HG03095 (cell line): ENCODE measurements at regions not wholly inside any gene's neighbourhood (a gene's known extent, or its start where the extent isn't known, plus 50 kb on each side); places are given as distances from the start of the nearest gene placed in this dataset.

Experiments used
- ATAC-seq: cut with Tn5 transposase; IDR thresholded peaks from one replicate; pipeline ENCODE4 v1.9.1; 2021; ENCODE audit warnings: moderate library complexity; ENCODE audit not compliant: unreplicated experiment

DNA sequence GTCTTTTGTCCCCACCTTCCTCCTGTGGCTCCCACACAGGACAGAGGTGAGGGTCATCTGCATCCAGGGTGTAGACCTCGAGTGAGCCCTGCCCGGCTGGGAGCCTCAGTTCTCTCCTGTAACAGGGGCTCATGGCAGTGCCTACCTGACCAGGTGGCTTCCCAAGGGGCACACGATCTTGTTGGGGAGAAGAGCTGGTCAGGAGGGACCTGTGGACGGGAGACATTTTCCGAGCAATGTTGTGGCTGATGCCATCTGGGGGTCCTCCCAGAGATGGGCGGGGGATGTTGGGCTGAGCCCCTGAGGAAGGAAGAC, 51.9 kb downstream of the CEBPB start:
- no peak for ATAC-seq

DNA sequence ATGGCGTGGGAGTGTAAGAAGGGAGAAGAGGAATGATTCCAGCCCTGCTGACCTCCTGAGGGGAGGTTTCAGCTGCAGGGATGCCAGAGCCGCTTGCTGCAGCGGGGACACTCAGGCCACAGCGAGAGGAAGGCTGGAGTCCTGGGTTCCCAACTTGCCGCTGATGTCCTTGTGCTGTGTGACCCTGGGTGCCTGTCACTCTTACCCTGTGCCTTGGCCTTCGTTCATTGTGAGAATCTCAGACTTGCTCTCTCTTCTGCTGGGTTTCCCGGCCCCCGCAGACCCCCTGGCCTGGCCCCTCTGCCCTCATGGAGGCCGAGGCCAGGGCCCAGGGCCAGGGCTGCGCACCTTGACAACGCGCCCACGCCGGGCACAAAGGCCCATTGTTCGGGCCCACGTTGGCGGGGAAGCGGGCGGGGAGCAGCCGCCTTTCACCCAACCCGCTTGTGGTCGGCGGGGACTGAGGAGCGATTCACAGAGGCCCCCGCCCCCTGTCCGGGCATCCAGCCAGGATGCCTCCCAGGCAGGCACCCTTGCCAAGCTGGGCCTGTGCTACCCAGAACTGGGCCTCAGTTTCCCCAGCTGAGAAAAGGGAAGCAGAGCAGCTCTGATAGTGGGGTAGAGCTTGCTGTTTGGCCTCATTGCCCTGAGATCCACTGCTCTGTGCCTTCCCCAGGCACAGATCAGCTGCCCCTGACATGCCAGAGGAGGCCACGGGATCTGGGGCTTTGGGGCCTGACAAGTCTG, 52.4 kb downstream of the CEBPB start:
- no peak for ATAC-seq

DNA sequence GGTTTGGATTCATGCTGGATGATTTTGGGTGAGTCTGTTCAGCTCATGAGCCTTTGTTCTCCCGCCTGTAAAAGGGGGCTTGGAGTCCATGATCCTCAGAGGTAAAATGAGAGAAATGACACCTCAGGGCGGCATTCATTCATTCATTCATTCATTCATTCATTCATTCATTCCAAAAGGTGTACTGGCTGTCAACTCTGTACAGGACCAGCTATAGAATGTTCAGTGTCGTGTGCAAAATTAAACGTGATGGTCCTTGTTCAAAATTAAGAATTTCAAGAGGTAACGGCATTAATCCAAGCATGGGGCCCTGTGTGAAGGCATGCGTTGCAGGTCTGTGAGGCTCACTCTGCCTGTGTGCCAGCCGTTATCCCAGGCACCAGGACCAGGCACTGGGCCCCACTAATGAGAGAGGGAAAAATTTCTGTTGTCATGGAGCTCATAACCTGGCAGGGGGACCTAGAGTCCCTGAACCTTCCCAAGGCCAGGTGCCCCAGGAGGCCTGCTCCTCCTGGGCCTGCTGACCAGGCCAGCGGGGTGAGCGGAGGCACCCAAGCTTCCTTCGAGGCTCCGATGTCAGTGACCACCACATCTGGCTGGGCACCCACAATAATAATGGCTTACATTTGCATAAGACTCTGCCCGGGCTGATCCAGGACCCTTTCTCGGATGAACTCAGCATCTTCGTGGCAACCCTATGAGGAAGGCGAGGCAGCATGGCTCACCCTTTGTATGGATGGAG, 53.2 kb downstream of the CEBPB start:
- ATAC-seq = no peak

DNA sequence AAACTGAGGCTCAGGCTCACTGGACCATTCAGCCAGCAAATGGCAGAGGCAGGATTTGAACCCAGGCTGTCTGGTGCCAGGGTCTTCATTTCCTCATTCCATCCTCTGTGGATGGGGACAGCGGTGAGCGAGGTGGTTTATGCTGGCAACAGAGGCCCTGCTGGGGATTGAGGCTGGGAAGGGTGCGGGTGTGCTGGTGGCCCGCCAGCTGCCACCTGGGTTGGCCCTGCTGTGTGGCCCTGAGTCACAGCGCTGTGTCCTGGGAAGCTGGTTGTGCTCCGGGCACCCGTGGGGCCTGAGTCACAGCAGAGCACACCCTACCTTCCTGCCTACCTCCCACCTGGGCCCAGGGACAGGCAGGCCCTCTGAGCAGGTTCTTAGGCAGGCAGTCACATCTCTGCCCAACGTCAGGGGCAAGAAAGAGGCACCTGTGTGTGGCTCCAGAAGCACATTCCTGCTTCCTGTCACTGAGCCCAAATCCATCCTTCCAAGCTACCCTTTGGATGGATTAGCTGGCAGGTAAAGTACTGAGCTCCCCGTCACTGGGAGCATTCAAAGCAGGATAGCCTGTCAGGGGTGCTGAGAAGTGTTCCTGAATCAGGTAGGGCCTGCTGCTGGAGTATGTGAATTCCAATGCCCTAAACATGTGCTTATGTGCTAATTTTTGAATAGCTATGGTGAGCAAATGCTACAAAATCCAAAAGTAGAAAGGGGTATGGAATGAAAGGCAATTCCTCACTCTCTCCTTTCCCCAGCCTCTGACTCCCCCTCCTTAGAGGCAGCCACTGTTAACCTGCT, 53.9 kb downstream of the CEBPB start:
- no peak for ATAC-seq

DNA sequence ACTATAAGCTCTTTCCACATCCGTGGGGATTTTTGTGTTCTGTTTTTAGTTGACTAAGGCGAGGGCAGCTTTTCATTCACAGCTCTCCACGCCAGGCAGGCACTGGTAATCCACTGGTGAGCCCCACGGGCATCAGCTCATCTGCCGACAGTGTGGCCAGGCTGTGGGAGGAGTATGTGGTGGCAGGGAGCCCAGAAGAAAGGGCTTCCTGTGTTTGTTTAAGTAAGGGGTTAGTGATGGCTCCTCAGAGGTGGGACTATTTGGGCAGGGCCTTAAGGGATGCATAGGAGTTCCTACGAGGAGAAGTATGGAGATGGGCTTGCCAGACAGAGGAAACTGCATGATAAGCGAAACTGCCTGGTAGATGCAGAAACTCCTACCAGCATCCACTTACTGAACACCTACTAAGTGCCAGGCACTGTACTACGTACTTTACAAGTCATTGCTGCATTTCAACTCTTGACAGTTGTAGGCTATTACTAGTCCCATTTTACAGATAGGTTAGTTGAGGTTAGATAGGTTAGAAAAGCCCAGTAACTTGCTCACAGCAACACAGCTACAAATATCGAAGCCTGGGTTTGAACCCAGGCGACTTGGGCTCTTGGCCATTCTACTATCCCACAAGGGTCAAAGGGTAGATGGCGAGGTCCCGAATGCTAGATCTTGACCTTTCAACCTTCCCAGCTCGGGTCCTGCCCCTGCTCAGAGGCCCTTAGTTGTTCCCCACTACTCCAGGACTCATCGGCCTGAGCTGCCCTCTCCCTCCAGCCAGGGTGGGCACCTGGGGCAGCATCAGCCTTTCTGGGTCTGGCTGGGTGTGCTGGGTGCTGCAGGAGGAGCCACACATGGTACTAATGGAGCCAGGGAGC, 55.1 kb downstream of the CEBPB start:
- ATAC-seq = no peak

DNA sequence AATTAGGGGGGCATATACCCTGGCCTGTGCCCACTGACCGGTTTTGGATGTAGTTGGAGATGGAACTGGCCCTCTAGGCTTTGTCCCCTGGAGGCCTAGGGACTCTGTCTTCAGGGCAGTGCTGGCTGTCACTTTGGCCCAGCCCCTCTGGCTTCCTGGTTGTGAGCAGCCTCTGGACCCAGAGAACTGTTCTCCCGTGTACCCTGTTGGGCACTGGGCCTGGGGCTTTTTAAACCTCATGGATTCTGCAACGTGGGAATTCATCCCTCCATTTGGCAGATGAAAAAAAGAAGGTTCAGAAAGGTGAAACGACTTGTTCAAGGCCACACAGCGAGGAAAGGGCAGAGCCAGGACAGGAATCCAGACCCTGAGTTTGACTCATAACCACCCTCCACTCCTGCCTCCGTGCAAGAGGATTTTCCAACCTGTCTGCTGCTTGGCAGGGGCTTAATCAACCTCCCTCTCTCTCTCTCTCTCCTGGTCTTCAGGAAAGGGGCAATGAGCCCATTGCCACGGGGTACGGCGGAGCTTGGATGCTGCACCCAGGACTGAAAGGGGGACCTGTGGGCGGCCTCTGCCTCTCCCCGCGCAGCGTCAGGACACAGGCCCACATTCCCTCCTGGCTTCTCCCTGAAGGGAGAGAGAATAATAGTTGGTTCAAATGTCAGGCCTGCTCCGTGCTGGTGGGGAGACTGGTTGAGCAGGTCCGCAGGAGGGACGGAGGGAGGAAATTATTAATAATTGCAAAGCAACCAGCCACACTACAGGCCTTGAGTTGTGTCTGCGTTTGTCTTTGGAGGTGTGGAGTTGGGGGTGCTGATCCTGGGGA, 56.0 kb downstream of the CEBPB start:
- no peak for ATAC-seq

DNA sequence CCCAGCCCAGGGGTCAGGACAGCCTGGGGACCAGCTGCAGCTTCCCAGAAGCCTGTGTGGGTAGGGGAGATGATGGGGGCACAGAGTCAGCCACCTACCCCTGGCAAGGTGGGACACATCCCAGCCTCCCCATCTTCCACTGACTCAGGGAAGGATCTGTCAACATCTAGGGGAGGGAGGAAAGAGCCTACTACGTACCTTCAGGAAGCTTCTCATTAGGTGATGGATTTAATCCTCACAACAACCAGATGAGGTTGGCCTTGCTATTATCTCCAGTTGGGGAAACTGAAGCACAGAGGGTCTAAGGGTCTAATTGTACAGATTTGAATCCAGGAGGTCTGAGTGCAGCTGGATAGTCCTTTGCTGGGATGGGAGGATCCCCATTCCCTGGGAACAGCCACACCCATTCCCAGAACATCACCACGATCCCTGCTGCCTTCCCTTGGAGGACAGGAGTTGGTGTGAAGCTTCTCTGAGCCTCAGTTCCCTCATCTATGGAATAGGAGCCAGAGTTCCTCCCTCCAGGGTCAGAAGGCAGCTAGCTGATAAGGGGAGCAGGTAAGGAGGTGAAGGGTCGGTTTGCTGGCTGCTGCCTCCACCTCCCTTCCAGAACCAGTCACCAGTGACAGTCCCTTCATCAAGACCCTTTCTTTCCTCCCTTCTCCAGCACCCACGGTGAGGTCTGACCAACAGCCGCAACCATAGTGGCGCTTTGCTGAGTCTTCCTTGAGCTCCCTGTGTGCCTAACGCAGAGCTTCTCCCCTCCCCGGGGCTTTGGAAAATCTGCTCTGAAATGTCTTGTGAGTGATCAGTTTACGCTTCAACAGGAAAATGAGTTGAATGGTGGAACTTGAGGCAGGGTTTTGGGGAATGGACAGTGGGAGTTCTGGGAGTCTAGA, 56.8 kb downstream of the CEBPB start:
- ATAC-seq = no peak

DNA sequence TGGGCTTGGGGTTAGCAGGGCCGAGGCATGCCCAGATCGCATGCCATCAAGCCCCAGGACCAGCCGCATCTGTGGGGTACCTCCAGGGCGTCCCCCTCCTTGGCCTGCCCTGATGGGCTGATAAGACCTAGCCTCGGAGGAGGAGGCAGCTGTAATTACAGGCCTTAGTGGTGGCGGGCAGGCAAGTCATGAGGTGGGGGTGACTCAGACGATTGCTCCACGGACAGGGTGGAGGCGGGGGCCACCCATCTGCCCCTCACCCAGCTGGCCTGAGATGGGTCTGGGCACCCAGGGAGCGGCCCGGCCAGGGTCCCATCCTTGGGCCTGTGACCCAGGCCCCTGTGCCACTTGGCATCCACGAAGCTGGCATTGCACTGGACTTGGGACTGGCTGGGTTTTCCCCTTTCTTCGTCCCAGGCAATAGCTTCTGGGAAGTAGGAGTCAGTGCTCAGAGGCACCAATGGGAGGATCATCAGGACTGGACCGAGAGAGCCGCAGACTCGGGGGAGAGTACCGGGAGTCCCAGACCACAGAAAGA, 57.5 kb downstream of the CEBPB start:
- no peak for ATAC-seq

DNA sequence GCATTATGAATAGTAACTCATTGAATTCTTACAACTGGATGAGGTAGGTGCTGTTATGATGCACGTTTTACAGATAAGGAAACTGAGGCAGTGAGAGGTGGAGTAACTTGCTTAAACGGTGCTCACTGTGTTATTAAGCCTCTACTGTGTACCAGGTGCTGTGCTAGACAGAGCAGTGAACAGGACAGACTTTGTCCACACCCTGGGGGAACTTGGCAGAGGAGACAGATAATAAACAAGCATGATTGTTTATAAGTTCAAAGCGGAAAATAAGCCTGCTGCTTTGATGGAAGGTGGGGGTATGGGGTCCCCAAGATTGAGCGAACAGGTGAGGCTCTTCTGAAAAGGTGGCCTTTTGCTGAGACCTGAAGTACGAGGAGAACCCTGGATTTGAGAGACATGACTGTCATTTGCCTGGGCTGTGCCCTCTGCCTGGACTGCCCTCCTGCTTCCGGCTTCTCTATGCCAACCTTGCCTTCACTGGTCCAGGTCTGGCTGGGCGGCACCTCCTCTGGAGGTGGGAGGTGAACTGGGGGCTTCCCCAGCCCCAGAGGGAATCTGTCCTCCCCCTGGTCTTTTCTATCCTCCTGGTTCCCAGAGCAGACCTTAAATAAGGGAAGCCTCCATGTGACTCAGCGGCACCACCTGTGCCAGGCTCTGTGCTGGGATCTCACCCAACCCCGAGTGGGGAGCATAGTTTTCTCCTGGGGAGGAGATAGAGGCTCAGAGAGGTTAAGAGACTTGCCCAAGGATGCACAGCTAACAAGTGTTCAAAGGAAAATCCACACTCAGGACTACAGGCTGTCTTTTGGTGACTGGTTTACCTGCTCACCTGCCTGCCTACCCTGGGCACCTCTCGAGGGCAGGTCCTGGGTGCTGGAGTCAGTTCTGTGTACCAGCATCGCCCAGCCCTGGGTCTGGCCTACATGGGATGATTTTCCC, 59.1 kb downstream of the CEBPB start:
- ATAC-seq = no peak

DNA sequence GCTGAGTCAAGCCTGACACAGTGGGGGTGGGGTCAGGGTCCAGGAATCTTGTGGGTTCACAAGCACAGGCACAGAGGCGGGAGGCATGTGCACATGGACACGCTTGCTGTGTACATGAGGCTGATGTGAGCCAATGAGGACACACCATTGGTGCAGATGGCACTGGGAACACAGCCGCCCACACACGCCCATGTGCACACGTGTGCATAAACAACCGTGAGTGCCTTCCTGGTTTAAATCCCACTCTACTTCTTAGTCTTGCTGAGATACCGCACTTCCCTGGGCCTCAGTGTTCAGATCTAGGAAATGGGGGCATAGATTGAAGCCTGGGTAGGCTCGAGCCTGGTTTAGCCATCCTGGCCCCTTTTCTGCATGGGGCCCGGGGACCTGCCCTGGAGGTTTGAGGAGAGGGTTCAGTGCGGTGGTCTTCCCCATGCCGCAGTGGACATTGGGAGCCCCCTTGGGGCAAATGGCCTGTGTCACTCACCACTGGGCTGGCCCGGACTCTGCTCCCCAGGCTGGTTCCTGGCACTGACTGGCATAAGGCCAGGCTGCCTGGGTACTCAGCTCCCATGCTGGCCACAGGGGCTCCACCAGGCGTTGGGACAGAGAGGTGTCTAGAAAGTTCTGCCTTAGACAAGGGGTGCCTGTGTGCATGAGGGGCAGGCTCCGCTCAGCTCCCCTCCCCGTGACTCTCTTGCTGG, 60.2 kb downstream of the CEBPB start:
- no peak for ATAC-seq

DNA sequence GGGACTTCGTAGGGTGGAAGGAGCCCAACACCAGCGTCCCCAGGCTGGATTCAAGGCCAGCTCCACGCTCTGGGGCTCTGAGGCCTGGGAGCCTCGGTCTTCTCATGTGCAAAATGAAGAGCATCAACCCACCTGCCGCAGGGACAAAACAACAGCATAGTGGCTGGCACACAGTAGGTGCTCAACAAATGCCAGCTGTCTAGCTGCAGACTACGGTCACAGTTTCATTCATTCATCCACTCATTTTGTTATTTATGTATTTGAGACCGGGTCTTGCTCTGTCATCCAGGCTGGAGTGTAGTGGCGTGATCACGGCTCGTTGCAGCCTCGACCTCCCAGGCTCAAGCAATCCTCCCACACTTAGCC, 60.7 kb downstream of the CEBPB start:
- no peak for ATAC-seq

DNA sequence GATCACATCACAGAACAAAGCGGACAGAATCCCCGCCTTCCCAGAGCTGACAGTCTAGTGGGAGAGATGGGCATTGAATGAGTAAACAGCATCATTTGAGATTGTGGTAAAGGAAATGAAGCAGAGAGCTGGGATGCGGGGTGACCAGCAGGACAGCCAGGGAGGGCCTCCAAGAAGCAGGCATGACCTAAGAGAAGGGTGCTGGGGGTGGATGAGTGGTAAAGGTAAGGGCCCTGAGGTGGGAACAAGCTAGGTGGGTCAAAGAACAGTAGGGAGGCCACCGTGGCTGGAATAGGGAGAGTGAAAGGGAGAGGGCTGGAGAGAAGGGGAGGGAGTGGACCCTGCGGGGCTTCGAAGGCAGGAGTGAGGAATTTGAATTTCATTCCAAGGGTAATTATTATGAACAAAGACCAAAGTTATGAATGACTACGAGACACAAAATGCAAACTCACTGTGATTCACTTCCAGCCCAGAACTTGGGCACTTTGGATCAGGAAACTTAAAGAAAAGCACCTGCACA, 61.4 kb downstream of the CEBPB start:
- ATAC-seq = no peak

DNA sequence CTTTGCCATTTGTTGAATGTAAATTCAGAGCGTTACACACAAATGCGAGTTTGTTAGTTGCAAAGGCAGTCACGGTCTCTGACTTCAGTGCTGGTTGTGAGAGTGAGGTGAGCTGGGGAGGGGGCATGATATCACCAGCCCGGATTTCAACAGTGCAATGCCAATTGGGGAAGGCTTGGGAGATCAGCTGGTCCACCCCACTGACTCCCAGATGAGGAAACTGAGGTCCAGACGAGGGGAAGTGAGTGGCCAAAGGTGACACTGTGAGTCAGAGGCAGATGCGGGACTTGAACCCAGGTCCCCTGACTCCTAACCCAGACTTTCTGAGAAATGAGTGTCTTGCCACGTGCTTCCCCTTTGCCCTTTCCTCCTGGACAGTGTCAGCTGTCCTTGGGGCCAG, 62.1 kb downstream of the CEBPB start:
- ATAC-seq = no peak

DNA sequence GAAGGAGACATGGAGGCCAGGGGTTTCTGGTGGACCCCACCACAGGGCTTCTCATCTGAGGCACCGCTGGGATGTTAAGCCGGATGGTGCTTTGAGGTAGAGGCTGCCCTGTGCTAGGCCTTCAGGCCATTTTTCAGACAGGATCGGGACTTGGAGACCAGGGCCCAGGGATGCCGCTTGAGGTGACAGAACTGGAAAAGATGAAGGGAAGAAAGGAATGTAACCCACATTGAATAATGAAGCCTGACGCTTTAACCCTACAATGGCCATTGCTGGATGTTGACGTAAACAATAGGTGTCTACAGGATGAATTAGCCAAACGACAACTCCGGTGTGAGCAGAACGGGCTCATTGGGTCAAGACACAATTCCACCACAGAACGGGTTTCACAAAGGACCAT, 62.5 kb downstream of the CEBPB start:
- no peak for ATAC-seq

DNA sequence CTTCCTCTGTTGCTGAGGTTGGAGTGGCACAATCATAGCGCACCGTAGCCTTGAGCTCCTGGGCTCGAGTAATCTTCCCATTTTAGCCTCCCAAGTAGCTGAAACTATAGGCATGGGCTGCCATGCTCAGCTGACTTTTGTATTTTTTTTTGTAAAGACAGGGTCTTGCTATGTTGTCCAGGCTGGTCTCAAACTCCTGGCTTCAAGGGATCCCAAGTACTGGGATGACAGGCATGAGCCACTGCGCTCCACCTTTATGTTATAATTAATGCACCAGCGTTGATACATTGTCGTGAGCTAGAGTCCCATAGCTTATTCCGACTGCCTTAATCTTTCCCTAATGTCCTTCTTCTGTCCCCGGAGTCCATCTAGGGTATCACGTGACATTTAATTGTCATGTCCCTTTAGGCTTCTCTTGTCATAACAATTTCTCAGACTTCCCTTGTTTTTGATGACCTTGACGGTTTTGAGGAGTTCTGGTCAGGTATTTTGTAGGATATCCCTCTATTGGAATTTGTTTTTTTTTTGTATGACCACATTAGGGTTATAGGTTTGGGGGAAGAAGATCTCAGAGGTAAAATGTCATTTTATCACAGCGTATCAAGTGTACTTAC, 63.9 kb downstream of the CEBPB start:
- no peak for ATAC-seq

DNA sequence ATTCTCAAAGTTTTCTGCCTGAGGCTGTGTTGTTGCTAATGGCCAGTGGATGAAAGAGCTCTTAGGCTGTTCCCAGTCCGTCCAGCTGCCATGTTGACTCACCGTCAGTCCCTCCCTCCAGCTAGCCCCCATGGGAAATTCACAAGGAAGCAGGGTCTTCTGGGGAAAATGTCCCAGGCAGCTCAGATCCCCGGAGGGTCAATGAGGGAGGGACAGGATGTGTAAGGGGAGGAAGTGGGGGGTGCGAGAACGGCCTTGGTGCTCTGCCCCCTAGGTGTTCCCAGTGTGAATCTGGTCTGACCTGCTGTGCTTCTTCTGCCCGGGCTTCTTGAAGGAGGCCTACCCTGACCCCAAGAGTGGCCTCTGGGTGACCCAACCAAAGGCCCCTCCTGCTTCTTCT, 65.9 kb downstream of the CEBPB start:
- no peak for ATAC-seq

DNA sequence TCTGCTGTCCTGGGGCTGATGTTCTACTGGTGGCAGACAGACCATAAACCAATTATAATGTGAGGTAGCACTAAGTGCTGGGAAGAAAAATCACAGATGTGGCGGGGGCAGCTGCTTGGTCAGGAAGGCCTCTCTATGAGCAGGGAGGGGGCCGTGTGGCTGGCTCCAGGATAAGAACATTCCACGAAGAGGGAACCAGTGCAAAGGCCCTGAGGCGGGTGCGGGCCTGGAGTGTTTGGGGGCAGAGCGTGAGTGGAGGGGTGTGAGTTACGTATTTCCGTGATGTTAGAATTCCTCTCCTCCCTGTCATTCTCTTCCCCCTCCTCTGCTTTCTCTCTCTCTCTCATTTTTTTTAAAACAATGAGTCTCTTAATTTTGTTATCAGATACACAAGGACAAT, 67.2 kb downstream of the CEBPB start:
- no peak for ATAC-seq
